IgD-negative memory B cell (primary cell): ENCODE measurements at regions not wholly inside any gene's neighbourhood (a gene's known extent, or its start where the extent isn't known, plus 50 kb on each side); places are given as distances from the start of the nearest gene placed in this dataset.

Experiments used
- H3K27ac Mint-ChIP-seq, 3 donors: one replicate each; pipeline ENCODE4 v1.8.0; 2020 to 2022; ENCODE audit warnings: mild to moderate bottlenecking in 3 of 3, mixed read lengths in 3 of 3, moderate library complexity in 1 of 3
- H3K27me3 Mint-ChIP-seq: one replicate; pipeline ENCODE4 v1.8.0; 2021; ENCODE audit warnings: mixed read lengths
- H3K36me3 Mint-ChIP-seq: one replicate; pipeline ENCODE4 v1.8.0; 2020; ENCODE audit warnings: mild to moderate bottlenecking, mixed read lengths
- H3K4me1 Mint-ChIP-seq, 3 donors: one replicate each; pipeline ENCODE4 v1.8.0; 2020 to 2022; ENCODE audit warnings: mixed read lengths in 3 of 3, mild to moderate bottlenecking in 1 of 3
- H3K4me3 Mint-ChIP-seq, 4 donors: one replicate each; pipeline ENCODE4 v1.8.0; 2020 to 2022; ENCODE audit warnings: mild to moderate bottlenecking in 4 of 4, mixed read lengths in 4 of 4, moderate library complexity in 3 of 4
- H3K9me3 Mint-ChIP-seq, 3 donors: one replicate each; pipeline ENCODE4 v1.8.0; 2020 to 2021; ENCODE audit warnings: mixed read lengths in 3 of 3, mild to moderate bottlenecking in 1 of 3

DNA sequence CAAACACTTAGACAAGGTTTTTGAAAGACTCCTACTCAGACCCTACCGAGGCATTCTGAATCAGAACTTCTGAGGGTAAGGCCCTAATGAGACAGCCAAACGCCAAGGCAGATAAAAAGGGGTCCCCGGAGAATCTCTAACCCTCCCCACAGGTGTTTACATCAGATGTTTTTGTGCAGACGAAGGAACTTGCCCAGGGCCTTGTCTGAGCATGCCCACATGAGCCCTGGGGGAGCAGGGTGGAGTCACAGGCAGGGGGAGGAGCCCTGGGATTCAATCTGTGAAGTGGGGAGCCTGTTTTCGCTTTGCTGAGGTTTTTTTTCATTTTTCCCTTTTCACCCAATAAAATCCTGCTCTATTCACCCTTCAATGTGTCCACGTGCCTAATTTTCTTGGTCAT, 61.6 kb upstream of the MED4 start:
- Mint-ChIP-seq H3K4me1 (peaks cover 14 to 35% (median 28%) of the 10 kb centered on the region in 3 donors), H3K36me3 (peaks cover 2% of the 10 kb centered on the region), H3K4me3 (peak overlapping the region in 3 of 4 donors; percentile 25 to 74 (median 61)), H3K27me3 (peaks cover 3% of the 10 kb centered on the region), H3K27ac (no peak overlapping the region), H3K9me3 (no peaks in the 10 kb centered on the region)

GRCh38 chr13:48155848-48156247, 60.9 kb upstream of the MED4 start:
- peaks cover 2% of the 10 kb centered on the region for H3K36me3 Mint-ChIP-seq
- no peaks in the 10 kb centered on the region for H3K9me3 Mint-ChIP-seq
- H3K4me3 Mint-ChIP-seq = peak overlapping the region in 2 of 4 donors; percentile 23 to 74
- H3K4me1 Mint-ChIP-seq = peaks cover 18 to 39% (median 32%) of the 10 kb centered on the region in 3 donors
- H3K27me3 Mint-ChIP-seq = no peaks in the 10 kb centered on the region
- H3K27ac Mint-ChIP-seq = peak overlapping the region in 1 of 3 donors; percentile 76

DNA sequence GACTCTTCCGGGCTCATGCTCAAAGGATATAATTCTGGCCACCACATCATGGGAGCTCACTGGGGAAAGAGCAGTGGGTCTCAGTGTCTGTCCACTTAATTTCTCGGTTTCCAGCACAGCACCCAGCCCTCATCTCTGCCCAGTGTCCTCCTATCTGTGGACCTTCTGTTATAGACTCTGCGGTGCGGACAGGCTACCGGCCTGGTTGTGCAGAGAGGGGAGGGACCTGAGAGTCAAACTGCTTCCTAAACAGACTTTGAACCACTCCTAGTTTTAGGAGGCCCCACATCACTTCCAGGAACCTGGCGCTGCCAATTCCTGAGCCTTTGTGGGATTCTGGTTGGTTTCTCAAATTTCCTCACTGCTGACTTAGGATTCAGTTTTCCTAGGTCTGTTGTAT, 59.8 kb upstream of the MED4 start:
- Mint-ChIP-seq H3K27ac (peak overlapping the region in 1 of 3 donors; percentile 81), H3K36me3 (peaks cover 2% of the 10 kb centered on the region), H3K27me3 (no peaks in the 10 kb centered on the region), H3K4me3 (no peak overlapping the region), H3K9me3 (no peaks in the 10 kb centered on the region), H3K4me1 (peaks cover 20 to 33% (median 30%) of the 10 kb centered on the region in 3 donors)

DNA sequence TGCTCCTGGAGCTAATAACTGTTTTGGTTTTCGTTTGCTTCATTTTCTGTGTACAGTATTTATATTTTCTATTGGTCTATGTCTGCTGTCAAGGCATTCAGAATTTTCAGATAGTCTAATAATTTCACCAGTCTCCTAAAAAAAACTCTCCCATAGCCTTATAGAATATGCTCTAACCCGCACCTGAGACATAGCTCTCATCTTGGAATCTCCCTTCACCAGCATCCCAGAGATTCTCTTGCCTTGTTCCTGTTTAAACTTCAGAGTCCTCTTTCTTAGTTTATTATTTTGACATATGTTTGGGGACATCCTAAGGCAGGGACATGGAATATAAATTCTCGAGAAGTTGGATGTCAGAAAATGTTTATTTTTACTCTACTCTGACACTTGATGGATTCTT, 58.3 kb upstream of the MED4 start:
- Mint-ChIP-seq H3K27ac (peak overlapping the region in 2 of 3 donors; percentile 13 to 80), H3K4me3 (no peak overlapping the region), H3K9me3 (no peaks in the 10 kb centered on the region), H3K4me1 (peaks cover 19 to 30% (median 30%) of the 10 kb centered on the region in 3 donors), H3K27me3 (no peaks in the 10 kb centered on the region), H3K36me3 (peaks cover 2% of the 10 kb centered on the region)

GRCh38 chr13:48151363-48152161, 56.7 kb upstream of the MED4 start:
- Mint-ChIP-seq H3K9me3 (no peaks in the 10 kb centered on the region), H3K27me3 (no peaks in the 10 kb centered on the region), H3K36me3 (peaks cover 2% of the 10 kb centered on the region), H3K4me3 (peak overlapping the region in 3 of 4 donors; percentile 49 to 82 (median 64)), H3K27ac (peak overlapping the region; percentile 31 to 83 (median 80)), H3K4me1 (peaks cover 18 to 33% (median 28%) of the 10 kb centered on the region in 3 donors)

GRCh38 chr13:48148454-48148853, 53.5 kb upstream of the MED4 start:
- no peaks in the 10 kb centered on the region for H3K27me3 Mint-ChIP-seq
- H3K4me1 Mint-ChIP-seq = peaks cover 20 to 35% (median 30%) of the 10 kb centered on the region in 3 donors
- H3K9me3 Mint-ChIP-seq = no peaks in the 10 kb centered on the region
- no peak overlapping the region for H3K27ac Mint-ChIP-seq
- peaks cover 2% of the 10 kb centered on the region for H3K36me3 Mint-ChIP-seq
- no peak overlapping the region for H3K4me3 Mint-ChIP-seq

- H3K36me3 Mint-ChIP-seq = peaks cover 3% of the 10 kb centered on the region
- H3K4me1 Mint-ChIP-seq = peaks cover 11 to 28% (median 24%) of the 10 kb centered on the region in 3 donors
- H3K27me3 Mint-ChIP-seq = no peaks in the 10 kb centered on the region
- no peaks in the 10 kb centered on the region for H3K9me3 Mint-ChIP-seq
- H3K27ac Mint-ChIP-seq = no peak overlapping the region
- H3K4me3 Mint-ChIP-seq = no peak overlapping the region
These were observed 51.7 kb upstream of the MED4 start for GRCh38 chr13:48146636-48147035.

- H3K4me1 Mint-ChIP-seq = peaks cover 6 to 23% (median 23%) of the 10 kb centered on the region in 3 donors
- H3K36me3 Mint-ChIP-seq = peaks cover 3% of the 10 kb centered on the region
- no peaks in the 10 kb centered on the region for H3K9me3 Mint-ChIP-seq
- no peak overlapping the region for H3K27ac Mint-ChIP-seq
- no peak overlapping the region for H3K4me3 Mint-ChIP-seq
- no peaks in the 10 kb centered on the region for H3K27me3 Mint-ChIP-seq
These were observed 51.2 kb upstream of the MED4 start for GRCh38 chr13:48146122-48146521.
